ENCODE measurements at regions not wholly inside any gene's neighbourhood (a gene's known extent, or its start where the extent isn't known, plus 50 kb on each side); places are given as distances from the start of the nearest gene placed in this dataset.

DNA sequence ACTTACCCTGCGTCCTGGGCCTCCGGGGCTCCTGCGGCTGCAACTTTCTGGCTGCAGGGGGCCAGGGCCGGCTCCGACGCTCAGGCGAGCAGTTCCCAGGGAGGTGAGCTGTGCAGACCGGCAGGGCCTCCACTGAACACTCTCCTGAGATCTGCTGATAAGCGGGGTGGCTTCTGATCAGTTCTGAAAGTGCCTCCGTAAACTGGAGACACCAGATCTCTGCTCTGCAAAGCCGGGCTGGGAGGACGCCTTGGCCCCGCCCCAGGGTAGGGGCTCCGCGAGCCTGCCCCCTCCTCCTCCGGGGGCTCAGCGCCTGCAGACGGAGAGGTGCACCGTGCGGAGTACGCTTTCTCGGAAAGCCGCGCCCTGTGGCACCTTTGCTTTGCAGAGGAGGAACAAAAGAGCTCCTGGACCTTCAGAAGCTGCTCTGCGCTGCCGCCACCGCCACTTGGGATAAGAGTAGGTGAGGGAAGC lies 141.3 kb upstream of the VKORC1L1 start:
- H3K4me2 ChIP-seq: no peak overlapping the region
- H2AFZ ChIP-seq (ENCODE audit: low read depth): no peak overlapping the region
- H4K20me1 ChIP-seq (ENCODE audit: insufficient read depth): no peaks in the 10 kb centered on the region
- H3K9ac ChIP-seq: no peak overlapping the region
- no peaks in the 10 kb centered on the region for H3F3A ChIP-seq (replicated peaks; ENCODE audit: insufficient read depth)
- no peaks in the 10 kb centered on the region for H3K4me1 ChIP-seq (ENCODE audit: control insufficient read depth in 1 of 2, insufficient read depth in 2 of 2, low read depth in 1 of 2, low read length in 1 of 2)
- TF ChIP-seq GABPA (IDR thresholded peaks at IDR 0.05; ENCODE audit: low read depth) (no peak), JUND (IDR thresholded peaks at IDR 0.05) (no peak), TAF1 (IDR thresholded peaks at IDR 0.05; ENCODE audit: borderline replicate concordance, low read depth, low read length) (no peak), POLR2AphosphoS5 (IDR thresholded peaks at IDR 0.05; ENCODE audit: low read depth, low read length) (no peak), TEAD4 (IDR thresholded peaks at IDR 0.05; ENCODE audit: borderline replicate concordance, insufficient read depth) (no peak), FOXM1 (IDR thresholded peaks at IDR 0.05; ENCODE audit: low read depth) (no peak)
- TF ChIP-seq, protein P1, sequence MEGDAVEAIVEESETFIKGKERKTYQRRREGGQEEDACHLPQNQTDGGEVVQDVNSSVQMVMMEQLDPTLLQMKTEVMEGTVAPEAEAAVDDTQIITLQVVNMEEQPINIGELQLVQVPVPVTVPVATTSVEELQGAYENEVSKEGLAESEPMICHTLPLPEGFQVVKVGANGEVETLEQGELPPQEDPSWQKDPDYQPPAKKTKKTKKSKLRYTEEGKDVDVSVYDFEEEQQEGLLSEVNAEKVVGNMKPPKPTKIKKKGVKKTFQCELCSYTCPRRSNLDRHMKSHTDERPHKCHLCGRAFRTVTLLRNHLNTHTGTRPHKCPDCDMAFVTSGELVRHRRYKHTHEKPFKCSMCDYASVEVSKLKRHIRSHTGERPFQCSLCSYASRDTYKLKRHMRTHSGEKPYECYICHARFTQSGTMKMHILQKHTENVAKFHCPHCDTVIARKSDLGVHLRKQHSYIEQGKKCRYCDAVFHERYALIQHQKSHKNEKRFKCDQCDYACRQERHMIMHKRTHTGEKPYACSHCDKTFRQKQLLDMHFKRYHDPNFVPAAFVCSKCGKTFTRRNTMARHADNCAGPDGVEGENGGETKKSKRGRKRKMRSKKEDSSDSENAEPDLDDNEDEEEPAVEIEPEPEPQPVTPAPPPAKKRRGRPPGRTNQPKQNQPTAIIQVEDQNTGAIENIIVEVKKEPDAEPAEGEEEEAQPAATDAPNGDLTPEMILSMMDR (IDR thresholded peaks at IDR 0.05): no peak
- TF ChIP-seq, protein P2, sequence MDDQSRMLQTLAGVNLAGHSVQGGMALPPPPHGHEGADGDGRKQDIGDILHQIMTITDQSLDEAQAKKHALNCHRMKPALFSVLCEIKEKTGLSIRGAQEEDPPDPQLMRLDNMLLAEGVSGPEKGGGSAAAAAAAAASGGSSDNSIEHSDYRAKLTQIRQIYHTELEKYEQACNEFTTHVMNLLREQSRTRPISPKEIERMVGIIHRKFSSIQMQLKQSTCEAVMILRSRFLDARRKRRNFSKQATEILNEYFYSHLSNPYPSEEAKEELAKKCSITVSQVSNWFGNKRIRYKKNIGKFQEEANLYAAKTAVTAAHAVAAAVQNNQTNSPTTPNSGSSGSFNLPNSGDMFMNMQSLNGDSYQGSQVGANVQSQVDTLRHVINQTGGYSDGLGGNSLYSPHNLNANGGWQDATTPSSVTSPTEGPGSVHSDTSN (IDR thresholded peaks at IDR 0.05): no peak
- H3K27me3 ChIP-seq (ENCODE audit: insufficient read depth): no peaks in the 10 kb centered on the region
- 92% methylated on average over 27 of the region's 27 CpGs for WGBS (ENCODE audit: low lambda C conversion rate)
- H3K4me3 ChIP-seq (ENCODE audit: low read depth in 2 of 2, low read length in 1 of 2): no peak overlapping the region
- CTCF ChIA-PET: interaction anchor here (1.4 to 1.7 kb wide), 2 partner anchors 9 to 10 kb away, joined by 3 to 4 read pairs; no protein-coding TSS in a partner anchor
- DNase-seq: no peak
- POLR2A ChIA-PET: no interaction called here
- H3K9me2 ChIP-seq: no peaks in the 10 kb centered on the region
- H3K36me3 ChIP-seq (replicated peaks in 1 of 2; ENCODE audit: control insufficient read depth in 1 of 2, insufficient read depth in 2 of 2, low read length in 1 of 2): peaks cover 0 to 10% of the 10 kb centered on the region in 2 experiments
- H3K27ac ChIP-seq (ENCODE audit: low read depth in 2 of 2, low read length in 1 of 2): no peak overlapping the region
- H3K79me2 ChIP-seq (ENCODE audit: insufficient read depth): no peaks in the 10 kb centered on the region
- no peaks in the 10 kb centered on the region for H3K9me3 ChIP-seq

DNA sequence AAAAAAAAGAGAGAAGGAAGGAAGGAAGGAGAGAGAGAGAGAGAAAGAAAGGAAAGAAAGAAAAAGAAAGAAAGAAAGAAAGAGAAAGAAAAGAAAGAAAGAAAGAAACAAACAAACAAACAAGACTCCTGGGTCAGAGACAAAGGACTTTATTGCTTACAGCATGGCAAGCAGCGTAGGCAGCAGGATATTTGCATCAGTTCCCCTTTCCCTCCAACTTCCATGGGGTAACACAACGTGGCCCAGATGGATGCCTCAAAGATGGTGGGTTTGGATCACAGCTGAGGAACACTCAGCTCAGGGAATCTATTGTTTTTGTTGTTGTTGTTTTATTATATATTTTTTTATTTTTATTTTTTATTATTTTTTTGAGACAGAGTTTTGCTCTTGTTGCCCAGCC lies 128.5 kb upstream of the VKORC1L1 start:
- no peak overlapping the region for H2AFZ ChIP-seq (ENCODE audit: low read depth)
- H3K36me3 ChIP-seq (replicated peaks in 1 of 2; ENCODE audit: control insufficient read depth in 1 of 2, insufficient read depth in 2 of 2, low read length in 1 of 2): peaks cover 0 to 3% of the 10 kb centered on the region in 2 experiments
- H3K9ac ChIP-seq: no peak overlapping the region
- peaks cover 0 to 16% of the 10 kb centered on the region in 2 experiments; a peak in 1 of 4 replicates for H3K4me1 ChIP-seq (ENCODE audit: control insufficient read depth in 1 of 2, insufficient read depth in 2 of 2, low read depth in 1 of 2, low read length in 1 of 2)
- H3K4me3 ChIP-seq (ENCODE audit: low read depth in 2 of 2, low read length in 1 of 2): no peak overlapping the region
- no peaks in the 10 kb centered on the region for H3K27me3 ChIP-seq (ENCODE audit: insufficient read depth)
- TF ChIP-seq FOXJ3 (CRISPR knock-in tag; IDR thresholded peaks at IDR 0.05): no peak
- H3K4me2 ChIP-seq: no peak overlapping the region
- no peaks in the 10 kb centered on the region for H3K9me3 ChIP-seq
- POLR2A ChIA-PET: no interaction called here
- no peaks in the 10 kb centered on the region; the same call in 1 of the 2 replicates for H4K20me1 ChIP-seq (ENCODE audit: insufficient read depth)
- H3K79me2 ChIP-seq (ENCODE audit: insufficient read depth): peaks cover 34% of the 10 kb centered on the region
- no peak overlapping the region; a peak in 1 of 4 replicates for H3K27ac ChIP-seq (ENCODE audit: low read depth in 2 of 2, low read length in 1 of 2)
- DNase-seq: no peak
- H3F3A ChIP-seq (replicated peaks; ENCODE audit: insufficient read depth): peaks cover 16% of the 10 kb centered on the region
- 95% methylated on average over 2 of the region's 2 CpGs for WGBS (ENCODE audit: low lambda C conversion rate)
- H3K9me2 ChIP-seq: no peaks in the 10 kb centered on the region
- CTCF ChIA-PET: no interaction called here

DNA sequence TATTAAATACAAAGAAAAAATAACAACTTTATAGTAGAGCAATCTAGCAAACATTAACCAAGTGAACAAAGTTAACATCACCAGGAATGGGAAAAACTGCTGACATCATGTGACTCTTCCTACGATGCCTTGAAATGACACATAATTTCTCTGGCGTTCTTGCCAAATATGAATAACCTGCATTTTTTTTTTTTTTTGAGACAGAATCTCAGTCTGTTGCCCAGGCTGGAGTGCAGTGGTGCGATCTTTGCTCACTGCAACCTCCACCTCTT lies 126.5 kb upstream of the VKORC1L1 start:
- no peak for DNase-seq
- Histone ChIP-seq H3F3A (replicated peaks; ENCODE audit: insufficient read depth) (peaks cover 21% of the 10 kb centered on the region), H3K27me3 (ENCODE audit: insufficient read depth) (no peaks in the 10 kb centered on the region), H3K9me3 (no peaks in the 10 kb centered on the region), H3K9me2 (no peaks in the 10 kb centered on the region), H3K4me3 (ENCODE audit: low read depth in 2 of 2, low read length in 1 of 2) (no peak overlapping the region), H3K36me3 (replicated peaks in 1 of 2; ENCODE audit: control insufficient read depth in 1 of 2, insufficient read depth in 2 of 2, low read length in 1 of 2) (no peaks in the 10 kb centered on the region), H3K27ac (ENCODE audit: low read depth in 2 of 2, low read length in 1 of 2) (peak overlapping the region; percentile 3 to 88; a peak in 3 of 4 replicates), H2AFZ (ENCODE audit: low read depth) (no peak overlapping the region), H3K79me2 (ENCODE audit: insufficient read depth) (peaks cover 51% of the 10 kb centered on the region), H3K4me1 (ENCODE audit: control insufficient read depth in 1 of 2, insufficient read depth in 2 of 2, low read depth in 1 of 2, low read length in 1 of 2) (peaks cover 2 to 16% of the 10 kb centered on the region in 2 experiments; a peak in 2 of 4 replicates), H3K4me2 (peak overlapping the region; percentile 60), H4K20me1 (ENCODE audit: insufficient read depth) (no peaks in the 10 kb centered on the region; the same call in 1 of the 2 replicates), H3K9ac (no peak overlapping the region; the same call in 1 of the 2 replicates)
- TF ChIP-seq NFIC (IDR thresholded peaks at IDR 0.05; ENCODE audit: borderline replicate concordance): 0 out of 2 replicates have a peak, but pooled peaks have one; percentile 34
- TF ChIP-seq, protein P2 (IDR thresholded peaks at IDR 0.05): no peak
- TF ChIP-seq TEAD4 (IDR thresholded peaks at IDR 0.05; ENCODE audit: borderline replicate concordance, insufficient read depth): no peak
- TF ChIP-seq JUND (IDR thresholded peaks at IDR 0.05): no peak
- TF ChIP-seq FOXM1 (IDR thresholded peaks at IDR 0.05; ENCODE audit: low read depth): no peak
- TF ChIP-seq, protein P3, sequence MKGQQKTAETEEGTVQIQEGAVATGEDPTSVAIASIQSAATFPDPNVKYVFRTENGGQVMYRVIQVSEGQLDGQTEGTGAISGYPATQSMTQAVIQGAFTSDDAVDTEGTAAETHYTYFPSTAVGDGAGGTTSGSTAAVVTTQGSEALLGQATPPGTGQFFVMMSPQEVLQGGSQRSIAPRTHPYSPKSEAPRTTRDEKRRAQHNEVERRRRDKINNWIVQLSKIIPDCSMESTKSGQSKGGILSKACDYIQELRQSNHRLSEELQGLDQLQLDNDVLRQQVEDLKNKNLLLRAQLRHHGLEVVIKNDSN (IDR thresholded peaks at IDR 0.05; ENCODE audit: borderline replicate concordance, low read depth): peak; percentile 73
- WGBS (ENCODE audit: low lambda C conversion rate): 23% methylated on average over 3 of the region's 3 CpGs
- ChIA-PET CTCF (no interaction called here), POLR2A (no interaction called here)

Data from SK-N-SH (cell line).